ENCODE measurements at regions not wholly inside any gene's neighbourhood (a gene's known extent, or its start where the extent isn't known, plus 50 kb on each side); places are given as distances from the start of the nearest gene placed in this dataset.

DNA sequence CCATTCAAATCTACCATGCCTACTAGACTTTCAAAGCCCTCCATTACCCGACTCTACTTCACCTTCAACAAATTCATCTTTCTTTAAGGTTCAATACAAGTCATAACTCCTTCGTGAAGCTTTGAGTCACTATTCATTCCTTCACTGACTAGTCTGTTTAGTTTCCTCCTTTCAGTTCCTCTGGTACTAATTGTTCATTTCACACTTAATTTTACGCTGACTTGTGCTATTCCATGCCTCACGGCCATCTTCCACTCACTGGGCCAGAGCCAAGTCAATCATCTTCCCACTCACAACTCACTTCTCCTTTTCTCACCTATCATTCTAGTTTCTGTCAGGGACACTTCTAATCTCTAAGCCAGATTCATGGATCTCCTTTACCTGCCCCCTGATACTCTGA, 136.2 kb downstream of the MTX2 start:
- TF ChIP-seq MXD4 (CRISPR knock-in tag; IDR thresholded peaks at IDR 0.05; ENCODE audit: borderline replicate concordance) (no peak), CTCF (IDR thresholded peaks at IDR 0.05) (no peak), ZNF281 (CRISPR knock-in tag; IDR thresholded peaks at IDR 0.05) (no peak)
- TF ChIP-seq, protein P1, sequence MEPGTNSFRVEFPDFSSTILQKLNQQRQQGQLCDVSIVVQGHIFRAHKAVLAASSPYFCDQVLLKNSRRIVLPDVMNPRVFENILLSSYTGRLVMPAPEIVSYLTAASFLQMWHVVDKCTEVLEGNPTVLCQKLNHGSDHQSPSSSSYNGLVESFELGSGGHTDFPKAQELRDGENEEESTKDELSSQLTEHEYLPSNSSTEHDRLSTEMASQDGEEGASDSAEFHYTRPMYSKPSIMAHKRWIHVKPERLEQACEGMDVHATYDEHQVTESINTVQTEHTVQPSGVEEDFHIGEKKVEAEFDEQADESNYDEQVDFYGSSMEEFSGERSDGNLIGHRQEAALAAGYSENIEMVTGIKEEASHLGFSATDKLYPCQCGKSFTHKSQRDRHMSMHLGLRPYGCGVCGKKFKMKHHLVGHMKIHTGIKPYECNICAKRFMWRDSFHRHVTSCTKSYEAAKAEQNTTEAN (CRISPR knock-in tag; IDR thresholded peaks at IDR 0.05): no peak

Measured in WTC11 (cell line).